AG08396 (cell line): ENCODE measurements at regions not wholly inside any gene's neighbourhood (a gene's known extent, or its start where the extent isn't known, plus 50 kb on each side); places are given as distances from the start of the nearest gene placed in this dataset.

Source experiments
- DNase-seq: peaks from one replicate; pipeline ENCODE4 v3.0.0; 2012; ENCODE audit warnings: low spot score, mixed read lengths

GRCh38 chr9:121550041-121550440 lies 50.4 kb upstream of the GGTA1 start:
- DNase-seq: no peak

GRCh38 chr9:121550569-121551512 lies 51.2 kb upstream of the GGTA1 start:
- DNase-seq: peak; percentile 77

- no peak for DNase-seq
Observed at GRCh38 chr9:121551985-121552753, 52.5 kb upstream of the GGTA1 start.

GRCh38 chr9:121556082-121556481 lies 56.4 kb upstream of the GGTA1 start:
- DNase-seq: no peak

GRCh38 chr9:121556580-121556979 lies 56.9 kb upstream of the GGTA1 start:
- DNase-seq: peak; percentile 81

- DNase-seq: peak; percentile 88
Observed at GRCh38 chr9:121557581-121558447, 58.2 kb upstream of the GGTA1 start.

GRCh38 chr9:121558473-121558872 lies 58.8 kb upstream of the GGTA1 start:
- no peak for DNase-seq

GRCh38 chr9:121559183-121559582 lies 59.5 kb upstream of the GGTA1 start:
- DNase-seq: no peak

GRCh38 chr9:121560921-121561320 lies 61.3 kb upstream of the GGTA1 start:
- no peak for DNase-seq

- DNase-seq: no peak
Observed at GRCh38 chr9:121561385-121562222, 62.0 kb upstream of the GGTA1 start.

- no peak for DNase-seq
Observed at GRCh38 chr9:121562301-121562700, 62.7 kb upstream of the GGTA1 start.

- DNase-seq: no peak
Observed at GRCh38 chr9:121563425-121563824, 63.8 kb upstream of the GGTA1 start.

GRCh38 chr9:121563881-121564460 lies 64.3 kb upstream of the GGTA1 start:
- DNase-seq: no peak

- DNase-seq: no peak
Observed at GRCh38 chr9:121564504-121565260, 65.0 kb upstream of the GGTA1 start.

GRCh38 chr9:121566481-121567465 lies 67.1 kb upstream of the GGTA1 start:
- peak; percentile 64 for DNase-seq

- DNase-seq: peak; percentile 53
Observed at GRCh38 chr9:121567500-121568342, 68.1 kb upstream of the GGTA1 start.

- no peak for DNase-seq
Observed at GRCh38 chr9:121568343-121569265, 69.0 kb upstream of the GGTA1 start.
